Neural progenitor cell (in vitro differentiated cells): ENCODE measurements at regions not wholly inside any gene's neighbourhood (a gene's known extent, or its start where the extent isn't known, plus 50 kb on each side); places are given as distances from the start of the nearest gene placed in this dataset.

Experiments
- DNase-seq: peaks from one replicate; pipeline ENCODE4 v3.0.0-alpha.2; 2016; ENCODE audit warnings: low spot score
- H2AFZ ChIP-seq: fragments of 200-600 bp; sonication (generic); replicated peaks from 2 replicates; pipeline ENCODE4 v1.6.1; 2016; ENCODE audit warnings: antibody characterized with exemption
- H3F3A ChIP-seq: fragments of 200-600 bp; sonication (generic); 2 replicates; pipeline ENCODE4 v1.6.1; 2016; ENCODE audit warnings: antibody characterized with exemption, low read depth
- H3K27ac ChIP-seq: fragments of 200-600 bp; sonication (generic); 2 replicates; pipeline ENCODE4 v1.5.1; 2016; ENCODE audit warnings: mild to moderate bottlenecking
- H3K27me3 ChIP-seq: fragments of 200-600 bp; sonication (generic); 2 replicates; pipeline ENCODE4 v1.6.1; 2016; ENCODE audit warnings: mild to moderate bottlenecking, moderate library complexity
- H3K36me3 ChIP-seq: fragments of 200-600 bp; sonication (generic); 2 replicates; pipeline ENCODE4 v1.5.1; 2016
- H3K4me1 ChIP-seq: fragments of 200-600 bp; sonication (generic); 2 replicates; pipeline ENCODE4 v1.6.1; 2016; ENCODE audit warnings: mixed run types
- H3K4me2 ChIP-seq: fragments of 200-600 bp; sonication (generic); 2 replicates; pipeline ENCODE4 v1.6.1; 2016
- H3K4me3 ChIP-seq: fragments of 200-600 bp; sonication (generic); 2 replicates; pipeline ENCODE4 v1.5.1; 2016
- H3K79me2 ChIP-seq: fragments of 200-600 bp; sonication (generic); 2 replicates; pipeline ENCODE4 v1.6.1; 2016; ENCODE audit warnings: low read depth
- H3K9ac ChIP-seq: fragments of 200-600 bp; sonication (generic); 2 replicates; pipeline ENCODE4 v1.6.1; 2016
- H3K9me3 ChIP-seq: fragments of 200-600 bp; sonication (generic); 2 replicates; pipeline ENCODE4 v1.5.1; 2016; ENCODE audit warnings: low read depth
- H4K20me1 ChIP-seq: fragments of 200-600 bp; sonication (generic); 2 replicates; pipeline ENCODE4 v1.6.1; 2016; ENCODE audit warnings: low read depth
- H3K27ac Mint-ChIP-seq: 3 replicates; pipeline ENCODE4 v1.8.0; 2021; ENCODE audit warnings: mixed read lengths
- H3K27me3 Mint-ChIP-seq: 2 replicates; pipeline ENCODE4 v1.8.0; 2022; ENCODE audit warnings: low read depth, mild to moderate bottlenecking, inconsistent platforms, moderate library complexity, mixed read lengths; ENCODE audit not compliant: insufficient read depth
- H3K36me3 Mint-ChIP-seq: 3 replicates; pipeline ENCODE4 v1.8.0; 2021; ENCODE audit warnings: mixed read lengths
- H3K4me1 Mint-ChIP-seq: 3 replicates; pipeline ENCODE4 v1.8.0; 2021; ENCODE audit warnings: mixed read lengths
- H3K4me3 Mint-ChIP-seq: 3 replicates; pipeline ENCODE4 v1.8.0; 2021; ENCODE audit warnings: mild to moderate bottlenecking, moderate library complexity, mixed read lengths
- H3K9me3 Mint-ChIP-seq: 3 replicates; pipeline ENCODE4 v1.8.0; 2020; ENCODE audit warnings: mixed read lengths
- EZH2 ChIP-seq: fragments of 200-600 bp; sonication (generic); IDR thresholded peaks from 2 replicates; pipeline ENCODE4 v1.6.1; 2017; ENCODE audit warnings: antibody characterized with exemption, mild to moderate bottlenecking, moderate library complexity
- EZH2phosphoT487 ChIP-seq: fragments of 200-600 bp; sonication (generic); IDR thresholded peaks from 2 replicates; pipeline ENCODE4 v1.6.1; 2017; ENCODE audit warnings: antibody characterized with exemption
- TF ChIP-seq, protein P1 (sequence below): fragments of 200-600 bp; sonication (generic); IDR thresholded peaks from 2 replicates; pipeline ENCODE4 v1.5.1; 2017; ENCODE audit warnings: antibody characterized with exemption, mild to moderate bottlenecking

DNA sequence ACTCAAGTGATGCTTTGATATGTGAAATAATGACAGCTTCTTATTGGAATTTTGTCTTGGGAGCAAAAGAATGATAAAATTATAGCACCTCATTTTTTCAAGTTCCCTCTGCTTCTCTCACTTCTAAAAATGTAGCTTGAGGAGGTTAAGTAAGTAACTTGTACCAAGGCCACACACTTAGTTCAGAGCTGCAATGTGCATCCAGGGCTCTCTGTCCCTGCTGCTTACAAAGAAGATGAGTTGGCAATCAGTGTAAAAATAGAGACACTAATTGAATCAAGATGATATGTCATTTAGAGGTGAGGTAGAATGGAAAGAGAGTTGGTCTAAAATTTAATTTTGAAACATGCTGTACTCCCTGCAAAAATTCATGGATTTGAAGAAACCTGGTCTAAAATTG is 312.0 kb upstream of the TNP1 start:
- Mint-ChIP-seq H3K27ac (no peak overlapping the region), H3K4me3 (no peak overlapping the region), H3K9me3 (peaks cover 24% of the 10 kb centered on the region), H3K4me1 (no peaks in the 10 kb centered on the region), H3K36me3 (no peaks in the 10 kb centered on the region), H3K27me3 (no peaks in the 10 kb centered on the region)
- Histone ChIP-seq H3K9ac (no peak overlapping the region), H3K36me3 (no peaks in the 10 kb centered on the region), H3K4me3 (no peak overlapping the region), H3K27me3 (no peaks in the 10 kb centered on the region), H3K27ac (no peak overlapping the region), H3K79me2 (no peaks in the 10 kb centered on the region), H2AFZ (no peak overlapping the region), H3F3A (no peaks in the 10 kb centered on the region), H3K9me3 (no peaks in the 10 kb centered on the region), H3K4me1 (no peaks in the 10 kb centered on the region), H3K4me2 (no peak overlapping the region), H4K20me1 (no peaks in the 10 kb centered on the region)
- TF ChIP-seq EZH2 (no peak), EZH2phosphoT487 (no peak)
- TF ChIP-seq, protein P1, sequence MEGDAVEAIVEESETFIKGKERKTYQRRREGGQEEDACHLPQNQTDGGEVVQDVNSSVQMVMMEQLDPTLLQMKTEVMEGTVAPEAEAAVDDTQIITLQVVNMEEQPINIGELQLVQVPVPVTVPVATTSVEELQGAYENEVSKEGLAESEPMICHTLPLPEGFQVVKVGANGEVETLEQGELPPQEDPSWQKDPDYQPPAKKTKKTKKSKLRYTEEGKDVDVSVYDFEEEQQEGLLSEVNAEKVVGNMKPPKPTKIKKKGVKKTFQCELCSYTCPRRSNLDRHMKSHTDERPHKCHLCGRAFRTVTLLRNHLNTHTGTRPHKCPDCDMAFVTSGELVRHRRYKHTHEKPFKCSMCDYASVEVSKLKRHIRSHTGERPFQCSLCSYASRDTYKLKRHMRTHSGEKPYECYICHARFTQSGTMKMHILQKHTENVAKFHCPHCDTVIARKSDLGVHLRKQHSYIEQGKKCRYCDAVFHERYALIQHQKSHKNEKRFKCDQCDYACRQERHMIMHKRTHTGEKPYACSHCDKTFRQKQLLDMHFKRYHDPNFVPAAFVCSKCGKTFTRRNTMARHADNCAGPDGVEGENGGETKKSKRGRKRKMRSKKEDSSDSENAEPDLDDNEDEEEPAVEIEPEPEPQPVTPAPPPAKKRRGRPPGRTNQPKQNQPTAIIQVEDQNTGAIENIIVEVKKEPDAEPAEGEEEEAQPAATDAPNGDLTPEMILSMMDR: no peak
- no peak for DNase-seq

DNA sequence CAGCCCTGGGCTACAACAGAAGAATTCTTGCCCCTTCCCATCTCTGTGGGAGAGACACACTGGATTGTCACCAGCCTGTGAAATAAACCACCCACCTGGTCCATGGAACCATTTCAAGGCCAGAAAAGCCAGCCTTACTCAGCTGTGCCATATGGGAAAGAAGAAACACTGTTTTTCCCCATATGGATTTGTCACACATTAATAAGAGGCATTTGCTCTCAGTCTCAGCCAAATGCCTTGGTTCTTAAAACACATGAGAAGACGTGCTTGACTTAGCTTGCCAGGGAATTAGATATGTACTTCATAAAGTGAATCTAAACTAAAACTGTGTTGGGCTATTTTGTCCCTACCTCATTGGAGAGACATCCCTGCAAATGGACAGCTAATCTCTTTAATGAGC is 308.6 kb upstream of the TNP1 start:
- H3K36me3 Mint-ChIP-seq: no peaks in the 10 kb centered on the region
- TF ChIP-seq EZH2phosphoT487: no peak
- TF ChIP-seq EZH2: no peak
- TF ChIP-seq, protein P1: no peak

DNA sequence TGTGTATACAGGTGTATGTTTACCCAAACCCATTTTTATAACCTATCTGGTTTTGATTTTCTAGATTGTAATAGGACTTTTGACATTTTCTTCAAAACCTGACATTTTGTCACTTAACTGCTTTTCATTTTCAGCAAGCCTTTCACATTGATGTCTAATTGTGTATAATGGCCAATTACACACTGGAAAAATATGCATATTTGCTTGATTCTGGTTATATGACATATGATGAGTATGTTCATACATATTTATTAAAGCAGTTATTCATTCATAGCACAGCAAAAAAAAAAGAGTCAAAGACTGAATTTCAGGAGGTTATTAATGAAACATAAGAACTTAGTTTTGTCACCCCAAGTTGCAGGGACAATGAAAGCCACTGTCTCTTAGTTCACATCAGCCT is 307.7 kb upstream of the TNP1 start:
- Histone ChIP-seq H3K27ac (no peak overlapping the region), H3K9me3 (no peaks in the 10 kb centered on the region), H3K27me3 (no peaks in the 10 kb centered on the region), H3K4me3 (no peak overlapping the region), H3K4me2 (no peak overlapping the region), H3K4me1 (peaks cover 5% of the 10 kb centered on the region), H2AFZ (no peak overlapping the region), H3K9ac (no peak overlapping the region), H3F3A (no peaks in the 10 kb centered on the region), H3K79me2 (no peaks in the 10 kb centered on the region), H4K20me1 (no peaks in the 10 kb centered on the region), H3K36me3 (no peaks in the 10 kb centered on the region)
- peaks cover 10% of the 10 kb centered on the region for H3K9me3 Mint-ChIP-seq
- no peak for DNase-seq
- peaks cover 3% of the 10 kb centered on the region for H3K27me3 Mint-ChIP-seq
- H3K4me3 Mint-ChIP-seq: no peak overlapping the region
- H3K4me1 Mint-ChIP-seq: peaks cover 10% of the 10 kb centered on the region
- no peaks in the 10 kb centered on the region for H3K36me3 Mint-ChIP-seq
- no peak overlapping the region for H3K27ac Mint-ChIP-seq
- TF ChIP-seq, protein P1: no peak
- no peak for TF ChIP-seq EZH2
- no peak for TF ChIP-seq EZH2phosphoT487

More for the DNA sequence above, 308.6 kb upstream of the TNP1 start:
- Histone ChIP-seq H3F3A (no peaks in the 10 kb centered on the region), H3K4me1 (no peaks in the 10 kb centered on the region), H3K9me3 (no peaks in the 10 kb centered on the region), H3K36me3 (no peaks in the 10 kb centered on the region), H2AFZ (no peak overlapping the region), H3K27me3 (no peaks in the 10 kb centered on the region), H3K27ac (no peak overlapping the region), H3K79me2 (no peaks in the 10 kb centered on the region), H3K4me2 (no peak overlapping the region), H3K9ac (no peak overlapping the region), H4K20me1 (no peaks in the 10 kb centered on the region), H3K4me3 (no peak overlapping the region)
- Mint-ChIP-seq H3K9me3 (peaks cover 10% of the 10 kb centered on the region), H3K4me3 (no peak overlapping the region), H3K27me3 (peaks cover 3% of the 10 kb centered on the region), H3K27ac (no peak overlapping the region), H3K4me1 (peaks cover under 1% of the 10 kb centered on the region)
- no peak for DNase-seq
